GM18868 (cell line): ENCODE measurements at regions not wholly inside any gene's neighbourhood (a gene's known extent, or its start where the extent isn't known, plus 50 kb on each side); places are given as distances from the start of the nearest gene placed in this dataset.

ENCODE experiments used
- ATAC-seq: cut with Tn5 transposase; IDR thresholded peaks from one replicate; pipeline ENCODE4 v1.9.1; 2021; ENCODE audit warnings: mild to moderate bottlenecking, moderate library complexity; ENCODE audit not compliant: unreplicated experiment

DNA sequence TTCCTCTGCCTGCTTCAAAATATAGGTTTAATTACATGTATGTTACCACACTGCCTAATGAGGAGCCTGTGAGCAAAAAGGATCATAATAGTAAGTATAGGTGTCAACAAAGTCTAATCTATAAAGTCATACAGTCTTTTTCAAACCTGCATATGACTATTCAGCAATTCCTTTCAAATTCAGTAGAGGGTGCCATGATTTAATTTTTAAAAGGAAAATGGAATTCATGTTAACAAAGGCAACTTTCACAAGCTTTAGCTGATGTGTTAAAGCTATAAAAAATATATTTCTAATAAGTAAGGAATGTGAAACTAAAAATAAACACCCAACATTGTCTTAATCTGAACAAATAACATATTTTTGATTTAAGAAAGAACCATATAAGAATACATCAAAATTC, 52.1 kb downstream of the MPP7 start:
- no peak for ATAC-seq

DNA sequence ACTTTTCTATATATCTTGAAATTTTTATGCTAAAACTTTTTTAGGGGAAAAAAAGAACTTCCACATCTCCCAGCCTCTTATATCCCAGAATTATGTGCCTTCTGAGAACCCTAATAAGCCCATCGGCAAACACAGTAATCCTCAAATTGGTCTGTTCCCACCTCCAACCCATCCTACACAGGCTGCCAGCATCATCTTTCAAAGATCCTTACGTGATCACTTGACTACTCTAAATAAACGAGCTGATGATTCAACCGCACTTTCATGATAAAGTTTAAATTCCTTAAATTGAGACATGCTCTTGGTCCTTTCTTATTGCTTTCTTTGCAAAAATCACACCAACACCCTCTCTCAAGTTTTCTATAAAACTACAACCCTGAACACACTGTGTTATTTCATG, 52.5 kb downstream of the MPP7 start:
- no peak for ATAC-seq

- no peak for ATAC-seq
Observed at GRCh38 chr10:28249512-28249911, 53.4 kb downstream of the MPP7 start.

DNA sequence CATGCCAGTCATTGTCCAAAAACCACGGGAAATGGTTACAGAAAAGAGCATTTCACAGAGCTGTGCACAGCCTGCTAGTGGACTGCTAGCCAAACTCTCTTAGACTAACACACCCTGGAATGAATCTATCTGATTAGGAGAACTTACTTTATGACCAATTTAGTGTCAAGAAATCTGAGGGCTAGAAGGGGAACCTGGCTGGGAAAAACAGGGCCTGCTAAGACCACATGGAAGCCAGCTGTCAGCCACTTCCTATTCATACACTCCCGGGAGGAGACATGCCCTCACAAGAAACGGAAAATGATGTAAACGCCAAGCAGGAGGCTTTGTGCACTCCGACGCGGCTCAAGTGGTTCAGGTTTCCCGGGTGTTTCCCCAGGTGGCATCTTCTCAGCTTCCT, 54.8 kb downstream of the MPP7 start:
- no peak for ATAC-seq

GRCh38 chr10:28246023-28246422, 56.8 kb downstream of the MPP7 start:
- no peak for ATAC-seq

DNA sequence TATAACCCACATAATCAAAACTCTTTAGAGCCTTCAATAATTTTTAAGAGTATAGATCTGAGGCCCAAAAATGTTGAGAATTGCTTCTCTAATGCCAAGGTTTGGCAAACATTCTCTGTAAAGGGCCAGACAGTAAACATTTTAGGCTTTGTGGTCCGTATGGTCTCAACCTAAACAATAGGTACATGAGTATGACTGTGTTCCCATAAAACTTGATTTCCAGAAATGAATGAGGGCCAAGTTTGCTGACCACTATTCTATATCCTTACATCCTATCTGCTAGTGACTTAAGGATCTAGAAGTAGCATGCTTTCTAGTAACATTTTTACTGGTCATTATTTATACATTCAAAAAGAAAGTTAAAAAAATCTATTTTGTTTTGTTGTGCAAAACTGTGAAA, 58.9 kb downstream of the MPP7 start:
- no peak for ATAC-seq

- ATAC-seq, result no peak
Observed at GRCh38 chr10:28242555-28243204, 60.2 kb downstream of the MPP7 start.

- peak; percentile 66 for ATAC-seq
Observed at GRCh38 chr10:28241741-28242399, 61.0 kb downstream of the MPP7 start.

GRCh38 chr10:28240400-28240799, 62.5 kb downstream of the MPP7 start:
- ATAC-seq, result no peak

- ATAC-seq, result no peak
Observed at GRCh38 chr10:28236591-28236990, 66.3 kb downstream of the MPP7 start.

GRCh38 chr10:28220811-28221210, 82.1 kb downstream of the MPP7 start:
- no peak for ATAC-seq

DNA sequence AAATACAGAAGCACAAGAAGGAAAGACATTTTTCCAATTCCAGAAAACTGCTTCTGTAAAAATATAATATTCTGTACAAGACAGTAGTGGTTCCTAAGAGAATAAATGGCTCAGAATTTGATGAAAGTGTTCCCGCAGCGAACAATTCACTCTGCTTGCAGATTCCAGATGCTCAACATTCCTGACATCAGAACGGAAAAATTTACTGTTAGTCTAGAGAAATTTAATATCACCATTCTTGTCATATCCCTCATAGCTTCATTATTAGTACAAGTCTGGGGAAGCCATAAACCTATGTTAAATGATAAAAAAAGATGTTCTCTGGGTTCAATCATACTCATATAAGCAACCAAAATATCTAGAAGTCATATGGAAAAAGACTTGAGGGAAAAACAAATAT, 83.6 kb downstream of the MPP7 start:
- ATAC-seq, result no peak

DNA sequence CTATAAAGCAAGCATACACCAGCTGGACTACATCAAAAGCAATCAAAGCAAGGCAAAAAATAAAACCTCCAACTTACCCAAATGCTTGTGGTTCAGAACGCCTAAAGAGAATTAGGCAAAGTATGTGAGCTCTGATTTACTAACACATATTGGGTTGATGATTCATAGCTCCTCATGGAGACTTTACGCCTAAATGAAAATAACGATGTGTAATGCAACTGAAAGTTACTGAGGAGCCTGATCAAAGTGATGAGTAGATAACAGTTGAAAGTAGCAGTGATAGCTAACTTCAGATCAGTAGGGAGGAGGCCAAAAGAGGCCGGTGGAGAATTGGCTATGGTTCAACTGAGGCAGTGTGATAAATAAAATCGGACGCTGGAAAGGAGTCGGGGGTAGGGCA, 85.0 kb downstream of the MPP7 start:
- no peak for ATAC-seq

DNA sequence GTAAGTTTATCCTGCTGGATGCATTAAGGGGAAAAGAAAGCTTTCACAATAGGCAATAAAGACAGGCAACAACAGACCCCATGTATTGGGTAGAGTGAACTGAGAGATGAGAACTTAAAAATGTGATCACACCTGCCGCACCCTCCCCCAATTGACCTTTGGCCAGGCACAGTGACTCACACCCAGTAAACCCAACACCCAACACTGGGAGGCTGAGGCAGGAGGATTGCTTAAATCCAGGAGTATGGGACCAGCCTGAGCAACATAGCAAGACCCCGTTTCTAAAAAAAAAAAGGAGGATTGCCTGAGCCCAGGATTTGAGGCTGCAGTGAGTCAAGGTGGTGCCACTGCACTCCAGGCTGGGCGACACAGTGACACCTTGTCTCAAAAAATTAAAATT, 86.9 kb downstream of the MPP7 start:
- ATAC-seq, result no peak

DNA sequence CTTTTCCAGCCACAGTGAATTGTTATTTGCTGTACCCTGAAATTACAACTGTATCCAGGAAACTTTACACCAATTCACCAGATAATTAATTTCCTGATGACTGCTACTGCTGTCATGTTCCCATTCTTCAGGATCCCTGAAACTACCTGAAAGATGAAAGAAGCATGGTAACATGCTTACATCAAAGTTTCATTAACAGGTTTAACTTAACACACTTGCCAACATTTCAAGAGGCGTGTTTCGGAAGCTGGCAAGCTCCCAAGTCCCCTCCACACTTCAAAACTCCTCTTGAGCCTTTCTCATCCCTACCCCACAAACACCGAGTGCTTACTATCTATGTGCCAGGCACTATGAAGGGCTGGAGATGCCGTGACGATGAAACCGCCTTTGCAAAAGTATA, 88.6 kb downstream of the MPP7 start:
- ATAC-seq, result no peak

GRCh38 chr10:28211759-28212158, 91.1 kb downstream of the MPP7 start:
- ATAC-seq, result no peak

DNA sequence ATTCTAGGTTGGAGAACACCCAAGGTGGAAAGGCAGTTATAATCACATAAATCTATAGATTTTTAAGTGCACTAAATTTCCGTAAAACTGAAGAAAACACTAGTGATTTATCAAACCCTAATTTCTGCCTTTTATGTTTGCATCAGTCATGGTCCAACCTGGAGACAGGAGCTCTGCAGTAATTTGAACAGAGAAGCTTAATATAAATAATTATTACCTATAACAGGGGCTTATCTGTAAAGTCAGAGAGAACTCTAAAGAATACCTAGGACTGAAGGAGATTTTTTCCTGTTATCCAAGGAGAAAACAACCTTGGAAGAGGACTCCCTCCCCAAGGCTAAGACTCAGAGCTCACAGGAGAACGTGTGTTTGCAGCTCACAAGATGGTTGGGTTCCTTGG, 95.1 kb downstream of the MPP7 start:
- no peak for ATAC-seq

- no peak for ATAC-seq
Observed at GRCh38 chr10:28202941-28203352, 99.9 kb downstream of the MPP7 start.

DNA sequence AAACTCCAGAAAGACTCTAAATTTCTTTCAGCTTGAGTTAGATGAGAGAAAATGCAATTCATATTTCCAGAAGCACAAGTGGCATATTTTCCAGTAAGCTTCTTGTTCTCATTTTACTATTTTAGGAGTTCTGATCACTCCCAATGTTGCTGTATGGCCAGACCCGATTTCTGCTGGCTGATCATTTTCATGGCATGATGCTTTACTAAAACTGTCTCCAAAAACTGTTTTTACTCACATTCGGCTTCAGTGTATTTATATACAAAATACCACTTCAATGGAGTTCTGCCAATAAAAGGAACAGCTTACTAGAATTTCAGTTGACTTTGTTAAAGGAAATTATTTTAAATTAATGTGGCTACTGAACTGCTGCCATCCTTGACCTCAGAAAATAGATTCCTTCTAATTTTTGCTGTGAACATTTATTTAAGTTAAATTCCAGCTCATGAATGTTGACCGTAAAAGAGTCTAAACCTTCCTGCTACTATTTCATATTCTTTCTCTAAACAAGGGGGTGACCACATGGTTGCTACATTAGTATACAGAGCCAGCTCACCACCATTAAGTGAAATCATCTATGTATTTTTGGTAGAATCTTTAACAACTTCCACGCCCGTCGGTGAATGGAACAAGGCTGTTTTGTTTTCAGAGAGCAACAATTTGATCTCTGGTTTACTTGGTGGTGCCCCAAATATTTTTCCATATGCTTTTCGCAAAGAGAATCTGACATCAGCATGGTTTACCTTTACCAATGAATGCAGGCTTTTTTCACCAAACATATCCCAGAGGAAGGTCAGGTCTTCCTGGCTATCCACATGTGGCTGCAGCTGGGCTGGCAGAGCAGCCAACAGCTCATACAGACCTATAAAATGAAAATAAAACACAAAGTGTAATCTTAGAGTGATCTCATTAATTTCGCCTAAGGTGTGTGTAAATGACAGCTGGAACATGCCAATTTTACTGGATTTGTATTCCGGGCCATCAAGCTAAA, 101.2 kb downstream of the MPP7 start:
- no peak for ATAC-seq

DNA sequence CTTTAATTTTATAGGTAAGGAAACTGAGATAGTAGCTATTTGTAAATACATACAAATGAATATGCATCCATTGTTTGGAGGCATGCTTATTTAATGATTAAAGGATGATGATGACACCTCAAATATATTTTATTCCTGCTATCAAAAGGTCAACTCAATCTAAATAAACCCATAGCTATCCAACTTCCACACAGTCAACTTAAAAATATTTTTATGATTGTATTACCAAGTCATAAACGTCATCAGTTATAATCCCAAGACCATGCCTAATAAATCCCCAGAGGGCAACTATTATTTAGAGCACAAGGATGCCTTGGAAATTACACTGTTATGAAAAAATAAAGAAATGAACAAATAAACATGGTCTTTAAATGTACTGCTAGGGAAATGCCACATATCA, 102.1 kb downstream of the MPP7 start:
- no peak for ATAC-seq

DNA sequence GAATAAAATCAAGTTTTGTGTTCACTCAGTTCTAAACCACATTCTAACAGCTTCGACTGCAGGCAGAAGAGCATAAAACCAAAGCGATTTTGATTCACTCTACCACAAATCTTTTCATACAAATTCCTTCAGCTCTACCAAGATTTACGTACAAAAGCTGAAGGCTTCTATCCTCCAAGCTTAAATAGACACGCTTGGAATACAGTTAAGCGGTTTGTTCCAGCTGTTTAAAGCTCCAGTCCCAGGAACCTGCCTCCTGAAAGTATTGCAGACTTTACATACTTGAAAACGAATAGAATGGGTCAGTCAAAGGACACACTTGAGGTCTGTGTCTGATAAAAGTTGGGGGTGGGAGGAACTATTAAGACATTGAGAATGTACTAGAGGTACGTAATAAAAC, 102.9 kb downstream of the MPP7 start:
- no peak for ATAC-seq

DNA sequence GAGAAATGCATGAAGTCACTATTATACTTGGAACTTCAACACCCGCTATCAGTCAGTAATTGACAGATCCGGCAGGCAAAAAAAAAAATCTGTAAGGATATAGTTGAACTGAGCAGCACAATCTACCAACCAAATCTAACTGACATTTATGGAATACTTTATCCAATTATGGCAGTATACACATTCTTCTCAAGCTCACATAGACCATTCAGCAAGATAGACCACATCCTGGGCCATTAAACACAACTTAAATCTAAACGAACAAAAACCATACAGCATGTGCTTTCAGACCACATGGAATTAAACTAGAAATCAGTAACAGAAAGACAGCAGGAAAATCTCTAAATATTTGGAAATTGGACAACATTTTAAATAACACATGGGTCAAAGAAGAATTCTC, 112.7 kb downstream of the MPP7 start:
- ATAC-seq, result no peak
